ENCODE measurements at regions not wholly inside any gene's neighbourhood (a gene's known extent, or its start where the extent isn't known, plus 50 kb on each side); places are given as distances from the start of the nearest gene placed in this dataset.

DNA sequence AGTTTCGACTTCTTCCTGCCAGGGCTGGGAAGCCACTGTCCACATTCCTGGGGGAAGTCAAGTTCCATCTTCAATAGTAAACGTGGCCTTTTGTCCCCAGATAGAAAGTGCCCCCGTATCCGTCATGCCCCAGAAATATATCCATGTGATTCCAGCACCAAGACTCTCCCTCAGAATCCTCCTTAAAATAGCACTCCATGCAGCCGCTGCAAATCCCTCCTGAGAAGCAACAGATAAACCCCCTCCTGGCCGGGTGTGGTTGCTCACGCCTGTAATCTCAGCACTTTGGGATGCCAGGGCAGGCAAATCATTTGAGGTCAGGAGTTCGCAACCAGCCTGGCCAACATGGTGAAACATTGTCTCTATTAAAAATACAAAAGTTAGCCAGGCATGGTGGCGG is 126.1 kb downstream of the OLFM1 start:
- TF ChIP-seq THRAP3 (IDR thresholded peaks at IDR 0.05; ENCODE audit: borderline replicate concordance) (no peak), EP400 (IDR thresholded peaks at IDR 0.05) (no peak), CHD2 (IDR thresholded peaks at IDR 0.05; ENCODE audit: low read depth, low read length) (no peak)
- TF ChIP-seq, protein P1, sequence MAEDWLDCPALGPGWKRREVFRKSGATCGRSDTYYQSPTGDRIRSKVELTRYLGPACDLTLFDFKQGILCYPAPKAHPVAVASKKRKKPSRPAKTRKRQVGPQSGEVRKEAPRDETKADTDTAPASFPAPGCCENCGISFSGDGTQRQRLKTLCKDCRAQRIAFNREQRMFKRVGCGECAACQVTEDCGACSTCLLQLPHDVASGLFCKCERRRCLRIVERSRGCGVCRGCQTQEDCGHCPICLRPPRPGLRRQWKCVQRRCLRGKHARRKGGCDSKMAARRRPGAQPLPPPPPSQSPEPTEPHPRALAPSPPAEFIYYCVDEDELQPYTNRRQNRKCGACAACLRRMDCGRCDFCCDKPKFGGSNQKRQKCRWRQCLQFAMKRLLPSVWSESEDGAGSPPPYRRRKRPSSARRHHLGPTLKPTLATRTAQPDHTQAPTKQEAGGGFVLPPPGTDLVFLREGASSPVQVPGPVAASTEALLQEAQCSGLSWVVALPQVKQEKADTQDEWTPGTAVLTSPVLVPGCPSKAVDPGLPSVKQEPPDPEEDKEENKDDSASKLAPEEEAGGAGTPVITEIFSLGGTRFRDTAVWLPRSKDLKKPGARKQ (CRISPR knock-in tag; IDR thresholded peaks at IDR 0.05) = no peak
- Histone ChIP-seq H3K79me2 (ENCODE audit: control insufficient read depth, insufficient read depth, low read length) (no peaks in the 10 kb centered on the region), H3K9me3 (replicated peaks; ENCODE audit: control insufficient read depth, insufficient read depth, low read depth, low read length) (no peaks in the 10 kb centered on the region; the same call in 1 of the 2 replicates), H3K36me3 (ENCODE audit: control insufficient read depth, insufficient read depth, low read length) (no peaks in the 10 kb centered on the region), H3K27me3 (ENCODE audit: control insufficient read depth in 2 of 2, insufficient read depth in 2 of 2, low read length in 2 of 2) (peaks cover 18 to 45% of the 10 kb centered on the region in 2 experiments; a peak in 3 of 5 replicates), H3K4me2 (ENCODE audit: insufficient read depth, low read length) (no peak overlapping the region), H3K9ac (ENCODE audit: insufficient read depth in 1 of 2, low read depth in 2 of 2, low read length in 2 of 2) (no peak overlapping the region), H4K20me1 (replicated peaks; ENCODE audit: control insufficient read depth, insufficient read depth, low read length) (0 out of 2 replicates have a peak, but pooled peaks cover 3% of the 10 kb centered on the region), H3K4me3 (no peak overlapping the region), H3K4me1 (replicated peaks in 1 of 2; ENCODE audit: control insufficient read depth in 2 of 2, insufficient read depth in 2 of 2, low read length in 2 of 2) (no peaks in the 10 kb centered on the region), H3K9me1 (ENCODE audit: control insufficient read depth, insufficient read depth, low read length) (no peaks in the 10 kb centered on the region), H3K27ac (ENCODE audit: extremely low read depth, low read depth, low read length) (no peak overlapping the region), H2AFZ (ENCODE audit: low read depth, low read length) (no peak overlapping the region)
- DNase-seq (ENCODE audit: extremely low read depth in 1 of 4, low spot score in 3 of 4) (no peak), FAIRE-seq (no peak), ATAC-seq (no peak)
- no TSS peak for BruUV-seq (replicated peaks)
- ChIA-PET CTCF (ENCODE audit: low intra/inter-chr PET ratio) (no interaction called here), POLR2A (interaction anchor here (0.6 kb wide), 1 partner anchor 8 kb away, joined by 3 read pairs; no protein-coding TSS in a partner anchor)
- in situ Hi-C loops (cut with MboI) = no loop called here
- intact Hi-C loops (cut with micrococcal nuclease) = no loop called here
- 0% methylated on average over 9 of the region's 9 CpGs for WGBS (ENCODE audit: insufficient coverage, low coverage, missing lambda C conversion rate)

Data from K562 (cell line).